ENCODE measurements at regions not wholly inside any gene's neighbourhood (a gene's known extent, or its start where the extent isn't known, plus 50 kb on each side); places are given as distances from the start of the nearest gene placed in this dataset.

DNA sequence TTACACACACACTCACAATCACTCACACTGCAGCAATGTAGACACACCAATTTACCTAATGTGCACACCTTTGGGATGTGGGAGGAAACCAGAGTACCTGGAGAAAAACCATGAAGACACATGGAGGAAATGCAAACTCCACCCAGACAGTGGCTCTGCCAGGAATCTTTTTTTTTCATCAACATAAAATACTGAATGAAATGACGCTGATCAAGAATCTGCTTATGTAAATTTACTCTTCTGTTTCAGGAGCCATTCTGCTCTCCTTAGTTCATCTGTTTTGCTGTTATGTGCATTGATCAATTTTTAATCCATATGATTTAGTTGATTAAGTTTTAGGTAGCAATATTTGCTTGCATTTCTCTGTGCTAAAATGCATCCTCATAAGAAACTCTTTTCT is 414.2 kb upstream of the CCDC54 start:
- POLR2A ChIA-PET = no interaction called here

DNA sequence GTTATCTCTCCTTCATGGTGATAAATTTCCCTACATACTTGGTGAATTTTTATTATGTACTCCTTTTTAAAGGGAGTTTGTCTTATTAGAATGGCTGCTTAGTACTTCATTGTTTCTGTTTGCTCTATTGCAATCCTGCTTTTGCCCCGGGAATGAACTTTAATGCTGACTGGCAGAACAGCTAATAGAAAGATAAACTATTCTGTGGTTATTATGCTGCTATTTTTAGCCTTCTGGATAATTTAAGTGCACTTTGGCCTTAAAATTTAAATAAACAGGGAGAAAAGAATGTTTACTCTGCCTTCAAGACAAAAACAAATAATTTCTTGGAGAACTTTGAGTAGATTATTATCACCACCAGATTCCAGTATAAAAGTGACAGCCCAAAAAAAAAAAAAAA is 413.8 kb upstream of the CCDC54 start:
- ChIA-PET POLR2A (no interaction called here), CTCF (interaction anchor here (0.7 kb wide), 1 partner anchor 18 kb away, joined by 4 read pairs; no protein-coding TSS in a partner anchor)
- TF ChIP-seq, protein P1, sequence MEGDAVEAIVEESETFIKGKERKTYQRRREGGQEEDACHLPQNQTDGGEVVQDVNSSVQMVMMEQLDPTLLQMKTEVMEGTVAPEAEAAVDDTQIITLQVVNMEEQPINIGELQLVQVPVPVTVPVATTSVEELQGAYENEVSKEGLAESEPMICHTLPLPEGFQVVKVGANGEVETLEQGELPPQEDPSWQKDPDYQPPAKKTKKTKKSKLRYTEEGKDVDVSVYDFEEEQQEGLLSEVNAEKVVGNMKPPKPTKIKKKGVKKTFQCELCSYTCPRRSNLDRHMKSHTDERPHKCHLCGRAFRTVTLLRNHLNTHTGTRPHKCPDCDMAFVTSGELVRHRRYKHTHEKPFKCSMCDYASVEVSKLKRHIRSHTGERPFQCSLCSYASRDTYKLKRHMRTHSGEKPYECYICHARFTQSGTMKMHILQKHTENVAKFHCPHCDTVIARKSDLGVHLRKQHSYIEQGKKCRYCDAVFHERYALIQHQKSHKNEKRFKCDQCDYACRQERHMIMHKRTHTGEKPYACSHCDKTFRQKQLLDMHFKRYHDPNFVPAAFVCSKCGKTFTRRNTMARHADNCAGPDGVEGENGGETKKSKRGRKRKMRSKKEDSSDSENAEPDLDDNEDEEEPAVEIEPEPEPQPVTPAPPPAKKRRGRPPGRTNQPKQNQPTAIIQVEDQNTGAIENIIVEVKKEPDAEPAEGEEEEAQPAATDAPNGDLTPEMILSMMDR (IDR thresholded peaks at IDR 0.05; ENCODE audit: insufficient read depth, low read depth, low read length) = no peak

More for the DNA sequence above, 414.2 kb upstream of the CCDC54 start:
- CTCF ChIA-PET = interaction anchor here (0.7 kb wide), 1 partner anchor 319 kb away, joined by 3 read pairs; no protein-coding TSS in a partner anchor
- Histone ChIP-seq H3K4me3 (ENCODE audit: low read depth, low read length) (no peak overlapping the region), H3K27me3 (ENCODE audit: control insufficient read depth, insufficient read depth, low read length) (no peaks in the 10 kb centered on the region), H3K36me3 (ENCODE audit: control insufficient read depth, insufficient read depth, low read length) (no peaks in the 10 kb centered on the region)
- no peak for DNase-seq (ENCODE audit: low read depth)
- TF ChIP-seq, protein P1 (IDR thresholded peaks at IDR 0.05; ENCODE audit: insufficient read depth, low read depth, low read length) = no peak

DNA sequence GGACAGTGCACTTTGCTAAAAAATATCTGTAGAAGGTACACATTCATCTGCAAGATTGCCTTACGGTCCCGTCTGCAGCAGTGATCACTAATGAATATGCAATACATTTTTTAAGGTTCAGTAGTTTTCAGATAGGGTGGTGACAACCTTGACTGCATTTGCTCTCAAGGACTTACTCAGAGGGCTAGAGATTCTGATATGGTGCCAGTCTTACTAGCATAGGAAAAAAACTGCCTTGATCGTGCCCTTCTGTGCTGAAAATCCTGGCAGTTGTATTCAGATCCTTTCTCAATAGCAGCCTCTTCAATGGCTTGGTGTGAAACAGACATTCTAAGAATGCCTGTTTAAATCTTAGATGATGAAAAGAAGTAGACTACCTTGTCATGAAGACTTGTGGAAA is 411.9 kb upstream of the CCDC54 start:
- no peaks in the 10 kb centered on the region for H3K27me3 ChIP-seq (ENCODE audit: control insufficient read depth, insufficient read depth, low read length)
- H3K4me3 ChIP-seq (ENCODE audit: low read depth, low read length) = no peak overlapping the region
- POLR2A ChIA-PET = no interaction called here
- CTCF ChIA-PET = no interaction called here
- DNase-seq (ENCODE audit: low read depth) = no peak
- TF ChIP-seq, protein P1 (IDR thresholded peaks at IDR 0.05; ENCODE audit: insufficient read depth, low read depth, low read length) = no peak
- no peaks in the 10 kb centered on the region for H3K36me3 ChIP-seq (ENCODE audit: control insufficient read depth, insufficient read depth, low read length)

More for the DNA sequence above, 413.8 kb upstream of the CCDC54 start:
- Histone ChIP-seq H3K36me3 (ENCODE audit: control insufficient read depth, insufficient read depth, low read length) (no peaks in the 10 kb centered on the region), H3K27me3 (ENCODE audit: control insufficient read depth, insufficient read depth, low read length) (no peaks in the 10 kb centered on the region), H3K4me3 (ENCODE audit: low read depth, low read length) (no peak overlapping the region)
- peak; percentile 54 for DNase-seq (ENCODE audit: low read depth)

DNA sequence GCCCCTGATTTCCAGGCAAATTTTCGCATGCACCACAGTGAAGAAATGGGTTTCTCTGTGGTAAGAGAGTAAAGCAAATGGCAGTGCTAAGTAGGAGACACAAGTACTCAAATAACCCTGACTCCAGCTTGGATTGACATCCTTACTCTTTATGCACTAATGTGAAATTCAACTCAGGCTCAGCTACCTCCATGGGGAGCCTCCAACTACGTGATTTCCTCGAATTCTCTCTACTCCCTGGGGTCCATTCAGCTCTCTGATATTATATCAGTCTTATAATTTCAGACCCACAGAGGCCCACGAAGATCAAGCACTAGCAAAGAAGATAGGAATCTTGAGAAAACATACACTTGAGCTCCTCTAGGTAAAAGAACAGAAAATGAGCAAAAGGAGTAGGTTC is 407.6 kb upstream of the CCDC54 start:
- ChIA-PET POLR2A (no interaction called here), CTCF (no interaction called here)

DNA sequence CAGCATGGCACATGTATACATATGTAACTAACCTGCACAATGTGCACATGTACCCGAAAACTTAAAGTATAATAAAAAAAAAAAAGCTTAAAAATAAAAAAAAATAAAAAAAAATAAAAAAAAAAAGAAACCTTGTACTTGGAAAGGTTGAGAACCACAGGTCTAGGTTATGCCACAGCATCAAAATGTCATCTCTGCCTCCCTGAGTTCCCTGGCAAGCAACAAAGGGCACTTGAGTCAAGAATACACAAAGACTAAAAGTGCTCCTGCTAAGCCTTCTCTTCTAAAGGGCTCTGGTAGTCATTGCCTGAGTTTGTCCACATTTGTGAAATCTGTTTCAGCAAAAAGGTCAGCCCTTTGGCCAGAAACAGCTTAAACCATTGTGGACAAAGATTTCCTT is 395.8 kb upstream of the CCDC54 start:
- H3K36me3 ChIP-seq (ENCODE audit: control insufficient read depth, insufficient read depth, low read length) = no peaks in the 10 kb centered on the region
- ChIA-PET POLR2A (no interaction called here), CTCF (interaction anchor here (0.6 kb wide), 1 partner anchor 17 kb away, joined by 4 read pairs; no protein-coding TSS in a partner anchor)
- no peaks in the 10 kb centered on the region for H3K27me3 ChIP-seq (ENCODE audit: control insufficient read depth, insufficient read depth, low read length)
- DNase-seq (ENCODE audit: low read depth) = no peak
- no peak overlapping the region for H3K4me3 ChIP-seq (ENCODE audit: low read depth, low read length)
- TF ChIP-seq, protein P1 (IDR thresholded peaks at IDR 0.05; ENCODE audit: insufficient read depth, low read depth, low read length) = no peak

More for the DNA sequence above, 407.6 kb upstream of the CCDC54 start:
- no peak for DNase-seq (ENCODE audit: low read depth)
- Histone ChIP-seq H3K36me3 (ENCODE audit: control insufficient read depth, insufficient read depth, low read length) (no peaks in the 10 kb centered on the region), H3K27me3 (ENCODE audit: control insufficient read depth, insufficient read depth, low read length) (no peaks in the 10 kb centered on the region), H3K4me3 (ENCODE audit: low read depth, low read length) (no peak overlapping the region)
- TF ChIP-seq, protein P1 (IDR thresholded peaks at IDR 0.05; ENCODE audit: insufficient read depth, low read depth, low read length) = no peak
